Neural progenitor cell (in vitro differentiated cells): ENCODE measurements at regions not wholly inside any gene's neighbourhood (a gene's known extent, or its start where the extent isn't known, plus 50 kb on each side); places are given as distances from the start of the nearest gene placed in this dataset.

Experiments used
- EZH2phosphoT487 ChIP-seq: fragments of 200-600 bp; sonication (generic); IDR thresholded peaks from 2 replicates; pipeline ENCODE4 v1.6.1; 2017; ENCODE audit warnings: antibody characterized with exemption
- TF ChIP-seq, protein P1 (sequence below): fragments of 200-600 bp; sonication (generic); IDR thresholded peaks from 2 replicates; pipeline ENCODE4 v1.5.1; 2017; ENCODE audit warnings: antibody characterized with exemption, mild to moderate bottlenecking

DNA sequence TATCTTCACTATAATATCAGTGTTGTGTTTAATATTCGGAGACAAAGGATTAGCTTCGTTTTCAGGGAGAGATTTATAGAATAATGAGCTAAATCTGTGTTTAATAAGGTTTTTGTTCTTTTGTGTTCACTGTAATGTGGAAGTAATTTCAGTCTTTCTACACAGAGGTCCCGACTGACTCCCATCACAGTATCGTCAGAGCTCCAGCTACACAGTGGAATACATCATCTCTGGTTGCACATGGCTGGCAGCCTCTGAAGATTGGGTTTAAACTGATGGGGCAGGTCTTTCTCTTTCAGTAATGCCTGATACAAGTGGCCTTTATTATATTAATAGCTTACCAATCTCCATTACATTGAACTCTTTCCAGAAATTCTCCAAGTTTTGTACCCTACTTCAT is 736.7 kb upstream of the RIOK2 start:
- TF ChIP-seq, protein P1, sequence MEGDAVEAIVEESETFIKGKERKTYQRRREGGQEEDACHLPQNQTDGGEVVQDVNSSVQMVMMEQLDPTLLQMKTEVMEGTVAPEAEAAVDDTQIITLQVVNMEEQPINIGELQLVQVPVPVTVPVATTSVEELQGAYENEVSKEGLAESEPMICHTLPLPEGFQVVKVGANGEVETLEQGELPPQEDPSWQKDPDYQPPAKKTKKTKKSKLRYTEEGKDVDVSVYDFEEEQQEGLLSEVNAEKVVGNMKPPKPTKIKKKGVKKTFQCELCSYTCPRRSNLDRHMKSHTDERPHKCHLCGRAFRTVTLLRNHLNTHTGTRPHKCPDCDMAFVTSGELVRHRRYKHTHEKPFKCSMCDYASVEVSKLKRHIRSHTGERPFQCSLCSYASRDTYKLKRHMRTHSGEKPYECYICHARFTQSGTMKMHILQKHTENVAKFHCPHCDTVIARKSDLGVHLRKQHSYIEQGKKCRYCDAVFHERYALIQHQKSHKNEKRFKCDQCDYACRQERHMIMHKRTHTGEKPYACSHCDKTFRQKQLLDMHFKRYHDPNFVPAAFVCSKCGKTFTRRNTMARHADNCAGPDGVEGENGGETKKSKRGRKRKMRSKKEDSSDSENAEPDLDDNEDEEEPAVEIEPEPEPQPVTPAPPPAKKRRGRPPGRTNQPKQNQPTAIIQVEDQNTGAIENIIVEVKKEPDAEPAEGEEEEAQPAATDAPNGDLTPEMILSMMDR, result no peak
- no peak for TF ChIP-seq EZH2phosphoT487
